OCI-LY7 (cell line): ENCODE measurements at regions not wholly inside any gene's neighbourhood (a gene's known extent, or its start where the extent isn't known, plus 50 kb on each side); places are given as distances from the start of the nearest gene placed in this dataset.

ENCODE experiments used
- BruUV-seq: library from RNA; stranded (reverse); fragments of 400-500 nt; replicated peaks from 2 replicates; lab custom pipeline; 2021; lab: Mats Ljungman, UMichigan
- CTCF ChIA-PET: fragments of 300-600 bp; sonication (Branson Sonifier 250); formaldehyde crosslinking; loops from one replicate; lab custom pipeline; 2022; ENCODE audit warnings: antibody characterized with exemption; ENCODE audit not compliant: unreplicated experiment; lab: Charles Lee
- POLR2A ChIA-PET: fragments of 300-600 bp; sonication (Branson Sonifier 250); formaldehyde crosslinking; loops from one replicate; lab custom pipeline; 2022; ENCODE audit warnings: antibody characterized with exemption; lab: Charles Lee
- DNase-seq: peaks from one replicate; pipeline ENCODE4 v3.0.0-alpha.2; 2015; ENCODE audit warnings: low spot score
- H2AFZ ChIP-seq: fragments of 200-600 bp; sonication (generic), shearing (Covaris generic); 2 replicates; pipeline ENCODE4 v1.6.1; 2014; ENCODE audit warnings: mild to moderate bottlenecking, antibody characterized with exemption, low read length, moderate library complexity
- H3K27ac ChIP-seq: fragments of 200-600 bp; sonication (generic); 2 replicates; pipeline ENCODE4 v1.5.1; 2014; ENCODE audit warnings: mixed run types, low read depth, mild to moderate bottlenecking, moderate library complexity, low read length, inconsistent platforms; ENCODE audit not compliant: poor library complexity, severe bottlenecking
- H3K36me3 ChIP-seq: fragments of 200-600 bp; sonication (generic); 2 replicates; pipeline ENCODE4 v1.6.1; 2014; ENCODE audit warnings: mild to moderate bottlenecking, antibody characterized with exemption, low read length, moderate library complexity, mixed read lengths; ENCODE audit not compliant: insufficient read depth
- H3K4me1 ChIP-seq: fragments of 200-600 bp; sonication (generic); 2 replicates; pipeline ENCODE4 v1.5.1; 2014; ENCODE audit warnings: mild to moderate bottlenecking, low read length; ENCODE audit not compliant: insufficient read depth, poor library complexity, severe bottlenecking
- H3K4me2 ChIP-seq: fragments of 200-600 bp; sonication (generic); 2 replicates; pipeline ENCODE4 v1.6.1; 2014; ENCODE audit warnings: mild to moderate bottlenecking, low read length
- H3K4me3 ChIP-seq: fragments of 200-600 bp; sonication (generic); 2 replicates; pipeline ENCODE4 v1.5.1; 2014; ENCODE audit warnings: mild to moderate bottlenecking, low read depth, low read length; ENCODE audit not compliant: poor library complexity, severe bottlenecking
- H3K79me2 ChIP-seq: fragments of 200-600 bp; sonication (generic); 2 replicates; pipeline ENCODE4 v1.6.1; 2016; ENCODE audit warnings: low read depth, mild to moderate bottlenecking, low read length, moderate library complexity, mixed read lengths; ENCODE audit not compliant: insufficient read depth
- H3K9me2 ChIP-seq: fragments of 200-600 bp; sonication (generic); 2 replicates; pipeline ENCODE4 v1.6.1; 2016; ENCODE audit warnings: mild to moderate bottlenecking, low read length, mixed read lengths; ENCODE audit not compliant: insufficient read depth
- H3K9me3 ChIP-seq: fragments of 200-600 bp; sonication (generic); 2 replicates; pipeline ENCODE4 v1.6.1; 2014; ENCODE audit warnings: mild to moderate bottlenecking, mixed run types, low read length, mixed read lengths
- H4K20me1 ChIP-seq: fragments of 200-600 bp; sonication (generic); 2 replicates; pipeline ENCODE4 v1.6.1; 2014; ENCODE audit warnings: mild to moderate bottlenecking, antibody characterized with exemption, low read length, moderate library complexity, mixed read lengths; ENCODE audit not compliant: insufficient read depth
- CTCF ChIP-seq: fragments of 200-600 bp; sonication (generic); conservative IDR thresholded peaks from 2 replicates; pipeline ENCODE4 v1.5.1; 2014; ENCODE audit warnings: mild to moderate bottlenecking, antibody characterized with exemption, low read length, moderate library complexity, mixed read lengths
- EZH2phosphoT487 ChIP-seq: fragments of 200-600 bp; sonication (generic); IDR thresholded peaks from 2 replicates; pipeline ENCODE4 v1.6.1; 2018; ENCODE audit warnings: low read depth, borderline replicate concordance, mild to moderate bottlenecking, mixed run types, antibody characterized with exemption, low read length, moderate library complexity, mixed read lengths
- intact Hi-C: fragments of 100-400 bp; cut with micrococcal nuclease; formaldehyde crosslinking; loops from one replicate; pipeline ENCODE4 v1.10.0; 2022; ENCODE audit not compliant: unreplicated experiment

- no TSS peak for BruUV-seq
- no peaks in the 10 kb centered on the region for H4K20me1 ChIP-seq
- ChIA-PET CTCF (no interaction called here), POLR2A (interaction anchor here (0.6 kb wide), 1 partner anchor 176 kb away, joined by 5 read pairs; no protein-coding TSS in a partner anchor)
- no peaks in the 10 kb centered on the region for H3K36me3 ChIP-seq
- no peaks in the 10 kb centered on the region for H3K4me1 ChIP-seq
- H3K9me2 ChIP-seq, result no peaks in the 10 kb centered on the region
- no peaks in the 10 kb centered on the region for H3K79me2 ChIP-seq
- no peak overlapping the region for H3K27ac ChIP-seq
- no peak overlapping the region for H3K4me2 ChIP-seq
- TF ChIP-seq EZH2phosphoT487, result no peak
- no peak for TF ChIP-seq CTCF
- H2AFZ ChIP-seq, result no peak overlapping the region
- intact Hi-C loops, result no loop called here
- H3K4me3 ChIP-seq, result no peak overlapping the region
- H3K9me3 ChIP-seq, result no peaks in the 10 kb centered on the region
- DNase-seq, result no peak
These were observed 642.4 kb upstream of the C9orf72 start for GRCh38 chr9:28215536-28216299.

- TF ChIP-seq CTCF, result no peak
- Histone ChIP-seq H3K27ac (no peak overlapping the region), H3K4me1 (no peaks in the 10 kb centered on the region), H4K20me1 (no peaks in the 10 kb centered on the region), H3K9me3 (no peaks in the 10 kb centered on the region), H3K4me3 (no peak overlapping the region), H2AFZ (no peak overlapping the region), H3K9me2 (no peaks in the 10 kb centered on the region), H3K36me3 (no peaks in the 10 kb centered on the region), H3K4me2 (no peak overlapping the region), H3K79me2 (no peaks in the 10 kb centered on the region)
- CTCF ChIA-PET, result interaction anchor here (0.6 kb wide), 1 partner anchor 38 kb away, joined by 4 read pairs; no protein-coding TSS in a partner anchor
- POLR2A ChIA-PET, result interaction anchor here (0.7 kb wide), 1 partner anchor 65 kb away, joined by 10 read pairs; no protein-coding TSS in a partner anchor
- no peak for DNase-seq
- intact Hi-C loops, result no loop called here
- BruUV-seq, result no TSS peak
These were observed 659.4 kb upstream of the C9orf72 start for GRCh38 chr9:28232686-28233085.
